Activated CD8-positive, alpha-beta T cell treated with anti-CD3 and anti-CD28 coated beads for 36 hours (primary cell): ENCODE measurements at regions not wholly inside any gene's neighbourhood (a gene's known extent, or its start where the extent isn't known, plus 50 kb on each side); places are given as distances from the start of the nearest gene placed in this dataset.

Experiments used
- ATAC-seq: fragments of 200-7000 bp; cut with Tn5 transposase; one replicate; pipeline ENCODE4 v1.10.0; 2021; ENCODE audit warnings: mild to moderate bottlenecking, moderate library complexity
- CTCF ChIA-PET: fragments of 350-600 bp; sonication (Branson Sonifier 250); formaldehyde crosslinking; loops from one replicate; lab custom pipeline; 2021; ENCODE audit warnings: antibody characterized with exemption; lab: Charles Lee
- POLR2A ChIA-PET: fragments of 350-600 bp; sonication (Branson Sonifier 250); formaldehyde crosslinking; loops from one replicate; lab custom pipeline; 2021; ENCODE audit warnings: antibody characterized with exemption; lab: Charles Lee
- DNase-seq: peaks from one replicate; pipeline ENCODE4 v3.0.0-alpha.2; 2020
- H3K27ac Mint-ChIP-seq: one replicate; pipeline ENCODE4 v1.8.0; 2021; ENCODE audit warnings: mild to moderate bottlenecking, mixed read lengths
- H3K27me3 Mint-ChIP-seq: one replicate; pipeline ENCODE4 v1.8.0; 2021; ENCODE audit warnings: mixed read lengths
- H3K36me3 Mint-ChIP-seq: one replicate; pipeline ENCODE4 v1.8.0; 2021; ENCODE audit warnings: low read depth, mixed read lengths
- H3K4me1 Mint-ChIP-seq: one replicate; pipeline ENCODE4 v1.8.0; 2021; ENCODE audit warnings: low read depth, mixed read lengths
- H3K4me3 Mint-ChIP-seq: one replicate; pipeline ENCODE4 v1.8.0; 2021; ENCODE audit warnings: mild to moderate bottlenecking, moderate library complexity, mixed read lengths
- H3K9me3 Mint-ChIP-seq: one replicate; pipeline ENCODE4 v1.8.0; 2021; ENCODE audit warnings: mixed read lengths
- CTCF ChIP-seq: fragments of 200-600 bp; IDR thresholded peaks from one replicate; pipeline ENCODE4 v1.8.0; 2022; ENCODE audit warnings: antibody characterized with exemption, mild to moderate bottlenecking
- intact Hi-C: fragments of 100-400 bp; cut with micrococcal nuclease; formaldehyde crosslinking; loops from one replicate; pipeline ENCODE4 v1.10.0; 2022

DNA sequence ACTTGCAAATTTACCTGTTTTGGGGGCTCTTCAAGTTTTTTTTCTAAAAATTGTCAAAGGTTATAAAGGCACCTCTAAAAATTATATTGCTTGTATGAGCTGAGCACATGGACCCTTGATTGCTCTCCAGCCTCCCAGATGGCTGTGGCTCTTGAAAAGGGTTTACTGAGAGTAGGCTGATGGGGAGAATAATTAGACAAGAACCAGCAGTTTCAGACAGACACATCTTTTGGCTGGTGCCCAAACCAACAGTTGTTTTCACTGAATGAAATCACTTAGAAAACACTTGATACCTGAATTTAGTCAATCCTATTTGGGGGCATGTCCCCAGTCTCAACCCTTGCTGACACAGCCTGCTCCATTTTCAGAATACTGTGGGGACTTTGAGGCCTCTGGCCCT is 217.6 kb downstream of the KBTBD8 start:
- intact Hi-C loops: no loop called here
- ATAC-seq (no peak), DNase-seq (no peak)
- Mint-ChIP-seq H3K4me3 (no peak overlapping the region), H3K4me1 (no peaks in the 10 kb centered on the region), H3K36me3 (no peaks in the 10 kb centered on the region), H3K27me3 (no peaks in the 10 kb centered on the region), H3K9me3 (no peaks in the 10 kb centered on the region), H3K27ac (no peak overlapping the region)
- CTCF ChIA-PET: no interaction called here
- POLR2A ChIA-PET: no interaction called here
- TF ChIP-seq CTCF: no peak

DNA sequence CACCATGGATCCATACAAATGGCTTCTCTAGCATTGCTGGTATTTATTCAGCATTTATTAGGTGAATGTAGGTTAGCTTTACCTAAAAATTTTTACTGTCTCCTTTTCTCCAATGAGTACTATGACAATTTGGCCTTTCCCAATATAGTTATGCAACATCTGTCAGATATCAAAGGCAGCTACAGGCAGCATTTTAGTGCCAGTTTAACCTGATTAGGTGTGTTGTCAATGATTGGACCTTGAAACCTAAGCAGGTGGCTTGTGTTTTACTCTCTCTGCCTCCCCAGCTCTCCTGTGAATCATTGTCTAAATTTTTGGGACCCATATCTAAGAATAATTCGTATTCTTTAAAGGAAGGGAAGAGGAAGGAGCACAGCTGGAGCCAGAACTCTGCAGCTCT is 228.9 kb downstream of the KBTBD8 start:
- ATAC-seq: no peak

GRCh38 chr3:67228136-67228535 is 230.0 kb downstream of the KBTBD8 start:
- TF ChIP-seq CTCF: no peak
- Mint-ChIP-seq H3K9me3 (no peaks in the 10 kb centered on the region), H3K27me3 (no peaks in the 10 kb centered on the region), H3K36me3 (no peaks in the 10 kb centered on the region), H3K4me3 (no peak overlapping the region), H3K4me1 (no peaks in the 10 kb centered on the region), H3K27ac (no peak overlapping the region)
- intact Hi-C loops: no loop called here
- POLR2A ChIA-PET: no interaction called here
- CTCF ChIA-PET: no interaction called here
- DNase-seq (no peak), ATAC-seq (no peak)

More for the DNA sequence above, 228.9 kb downstream of the KBTBD8 start:
- H3K9me3 Mint-ChIP-seq: no peaks in the 10 kb centered on the region
- H3K36me3 Mint-ChIP-seq: no peaks in the 10 kb centered on the region
- TF ChIP-seq CTCF: no peak
- ChIA-PET CTCF (no interaction called here), POLR2A (no interaction called here)
- no peaks in the 10 kb centered on the region for H3K27me3 Mint-ChIP-seq
- DNase-seq: no peak
- H3K4me1 Mint-ChIP-seq: no peaks in the 10 kb centered on the region
- H3K4me3 Mint-ChIP-seq: no peak overlapping the region
- intact Hi-C loops: no loop called here
- no peak overlapping the region for H3K27ac Mint-ChIP-seq

DNA sequence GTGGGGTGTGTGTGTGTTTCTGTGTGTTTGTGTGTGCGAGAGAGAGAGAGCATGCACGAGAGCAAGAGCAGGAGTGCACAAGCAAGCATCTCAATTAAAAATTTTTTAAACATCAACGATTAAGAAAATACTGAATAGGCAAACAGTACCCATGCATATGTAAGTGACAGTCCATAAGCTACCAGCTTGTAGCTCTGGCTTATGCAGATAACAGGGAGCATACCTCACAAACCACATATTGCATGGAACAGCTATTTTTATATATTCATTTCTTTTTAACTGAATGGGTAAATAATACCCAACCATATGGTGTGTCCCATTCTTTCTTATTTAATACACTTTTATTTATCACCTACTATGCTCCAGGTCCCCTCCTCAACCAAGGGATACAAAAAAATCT is 234.5 kb downstream of the KBTBD8 start:
- POLR2A ChIA-PET: no interaction called here
- TF ChIP-seq CTCF: no peak
- CTCF ChIA-PET: no interaction called here
- Mint-ChIP-seq H3K36me3 (no peaks in the 10 kb centered on the region), H3K27me3 (no peaks in the 10 kb centered on the region), H3K9me3 (peaks cover 1% of the 10 kb centered on the region), H3K4me1 (no peaks in the 10 kb centered on the region), H3K4me3 (no peak overlapping the region), H3K27ac (no peak overlapping the region)
- intact Hi-C loops: no loop called here
- no peak for ATAC-seq
- DNase-seq: no peak

DNA sequence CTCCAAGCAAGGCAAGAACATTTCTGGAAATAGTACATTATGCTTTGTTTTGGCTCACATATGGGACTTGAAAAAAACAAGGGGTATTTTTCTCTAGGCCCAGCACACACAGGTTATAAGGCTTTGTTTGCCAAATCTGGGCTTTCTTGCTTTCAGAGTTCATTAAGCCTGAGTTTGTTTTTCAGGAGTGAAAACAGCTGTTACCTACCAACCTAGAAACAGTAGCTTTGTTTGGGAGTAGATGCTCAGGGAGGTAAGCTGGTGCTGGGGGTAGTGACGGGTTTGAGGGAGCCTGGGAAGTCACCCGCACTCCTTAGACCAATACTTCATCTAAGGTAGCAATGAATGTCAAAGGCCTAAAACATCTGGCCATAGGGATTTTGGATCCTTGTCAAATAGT is 241.2 kb downstream of the KBTBD8 start:
- intact Hi-C loops: no loop called here
- peaks cover 1% of the 10 kb centered on the region for H3K9me3 Mint-ChIP-seq
- DNase-seq: no peak
- H3K4me3 Mint-ChIP-seq: no peak overlapping the region
- H3K27me3 Mint-ChIP-seq: no peaks in the 10 kb centered on the region
- TF ChIP-seq CTCF: no peak
- no peak for ATAC-seq
- H3K4me1 Mint-ChIP-seq: no peaks in the 10 kb centered on the region
- H3K27ac Mint-ChIP-seq: no peak overlapping the region
- no peaks in the 10 kb centered on the region for H3K36me3 Mint-ChIP-seq
- ChIA-PET CTCF (no interaction called here), POLR2A (no interaction called here)
